Panc1 (cell line): ENCODE measurements at regions not wholly inside any gene's neighbourhood (a gene's known extent, or its start where the extent isn't known, plus 50 kb on each side); places are given as distances from the start of the nearest gene placed in this dataset.

Source experiments
- ATAC-seq: fragments of 200-7000 bp; cut with Tn5 transposase; 2 replicates; pipeline ENCODE4 v1.9.1; 2020; ENCODE audit warnings: mild to moderate bottlenecking, moderate library complexity
- BruUV-seq: library from RNA; stranded (reverse); fragments of 400-500 nt; replicated peaks from 2 replicates; lab custom pipeline; 2021; lab: Mats Ljungman, UMichigan
- CTCF ChIA-PET: fragments of 300-600 bp; sonication (Branson Sonifier 250); formaldehyde crosslinking; loops from one replicate; lab custom pipeline; 2022; ENCODE audit warnings: antibody characterized with exemption; lab: Charles Lee
- POLR2A ChIA-PET: fragments of 300-600 bp; sonication (Branson Sonifier 250); formaldehyde crosslinking; loops from one replicate; lab custom pipeline; 2022; ENCODE audit warnings: antibody characterized with exemption; lab: Charles Lee
- DNase-seq: peaks from one replicate; pipeline ENCODE4 v3.0.0-alpha.2; 2010; ENCODE audit warnings: low read depth, low spot score
- H3K27ac ChIP-seq: 2 replicates; pipeline ENCODE4 v1.5.1; 2011; ENCODE audit warnings: mild to moderate bottlenecking, low read length, inconsistent platforms
- H3K27me3 ChIP-seq: fragments of 200-500 bp; sonication (Bioruptor generic); 2 replicates; pipeline ENCODE4 v1.6.0; 2014; ENCODE audit warnings: low read length, inconsistent platforms; ENCODE audit not compliant: control insufficient read depth, insufficient read depth
- H3K36me3 ChIP-seq: fragments of 200-500 bp; sonication (Bioruptor generic); 2 replicates; pipeline ENCODE4 v1.5.1; 2014; ENCODE audit warnings: inconsistent platforms, mild to moderate bottlenecking, low read length, moderate library complexity; ENCODE audit not compliant: control insufficient read depth, insufficient read depth
- H3K4me1 ChIP-seq: 2 replicates; pipeline ENCODE4 v1.5.1; 2011; ENCODE audit warnings: inconsistent platforms, mild to moderate bottlenecking, low read length, moderate library complexity; ENCODE audit not compliant: control insufficient read depth, insufficient read depth
- H3K4me3 ChIP-seq, 2 experiments: 2 replicates each; pipeline ENCODE4 v1.5.1; 2011 to 2012; ENCODE audit warnings: low read depth in 2 of 2, low read length in 2 of 2, mild to moderate bottlenecking in 2 of 2, inconsistent platforms in 1 of 2, moderate library complexity in 1 of 2
- H3K9me3 ChIP-seq: fragments of 200-500 bp; sonication (Bioruptor generic); 2 replicates; pipeline ENCODE4 v1.5.1; 2014; ENCODE audit warnings: low read depth, mild to moderate bottlenecking, inconsistent platforms, low read length, moderate library complexity; ENCODE audit not compliant: control insufficient read depth, insufficient read depth
- POLR2AphosphoS5 ChIP-seq: IDR thresholded peaks from 2 replicates; pipeline ENCODE4 v1.6.1; 2012; ENCODE audit warnings: mild to moderate bottlenecking, low read depth, low read length, moderate library complexity
- SIN3A ChIP-seq: IDR thresholded peaks from 2 replicates; pipeline ENCODE4 v1.6.1; 2012; ENCODE audit warnings: low read depth, mild to moderate bottlenecking, low read length, moderate library complexity, borderline replicate concordance; ENCODE audit not compliant: insufficient read depth
- TCF7L2 ChIP-seq: IDR thresholded peaks from 2 replicates; pipeline ENCODE4 v1.6.1; 2011; ENCODE audit warnings: mild to moderate bottlenecking, low read depth, low read length, inconsistent platforms
- in situ Hi-C: cut with HindIII; loops from 2 replicates; pipeline ENCODE4 v1.10.0; 2016; ENCODE audit warnings: low sequenced_read_pairs, low pct_unique_long_range_greater_than_20kb
- intact Hi-C: fragments of 100-400 bp; cut with micrococcal nuclease; formaldehyde crosslinking; loops from one replicate; pipeline ENCODE4 v1.10.0; 2022; ENCODE audit not compliant: unreplicated experiment
- TF ChIP-seq, protein P1 (sequence below), 2 experiments: IDR thresholded peaks; 2 replicates each; pipeline ENCODE4 v1.6.1; 2011 to 2012; ENCODE audit warnings: low read depth in 2 of 2, control low read depth in 1 of 2, low read length in 1 of 2, mild to moderate bottlenecking in 1 of 2, moderate library complexity in 1 of 2; ENCODE audit not compliant: insufficient read depth in 1 of 2
- TF ChIP-seq, protein P2 (sequence below): fragments of 450-650 bp; IDR thresholded peaks from 2 replicates; pipeline ENCODE4 v1.5.1; 2017; ENCODE audit warnings: mild to moderate bottlenecking

DNA sequence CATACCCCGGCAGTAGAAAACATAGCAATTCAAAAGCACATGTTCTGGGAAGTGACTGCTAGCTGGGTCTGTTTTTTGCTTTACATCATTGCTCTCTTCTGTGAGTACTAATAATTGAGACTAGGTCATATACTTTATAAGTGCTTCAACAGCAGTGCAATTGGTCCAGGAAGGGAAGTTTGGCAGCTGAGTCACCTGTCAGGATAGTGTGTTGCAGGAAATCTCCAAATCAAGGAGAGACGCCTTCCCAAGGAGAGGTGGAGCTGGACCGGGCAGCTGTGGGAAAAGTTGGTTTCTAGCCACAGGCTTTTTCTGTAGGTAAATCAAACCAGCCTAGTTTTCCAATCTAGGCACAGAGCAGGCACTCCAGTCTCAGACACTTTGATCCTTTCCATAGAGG lies 330.1 kb downstream of the ENC1 start:
- intact Hi-C loops: no loop called here
- peaks cover 2% of the 10 kb centered on the region for H3K4me1 ChIP-seq
- H3K9me3 ChIP-seq: no peaks in the 10 kb centered on the region
- H3K36me3 ChIP-seq: no peaks in the 10 kb centered on the region
- BruUV-seq: no TSS peak
- in situ Hi-C loops: no loop called here
- H3K27ac ChIP-seq: no peak overlapping the region
- TF ChIP-seq, protein P1, sequence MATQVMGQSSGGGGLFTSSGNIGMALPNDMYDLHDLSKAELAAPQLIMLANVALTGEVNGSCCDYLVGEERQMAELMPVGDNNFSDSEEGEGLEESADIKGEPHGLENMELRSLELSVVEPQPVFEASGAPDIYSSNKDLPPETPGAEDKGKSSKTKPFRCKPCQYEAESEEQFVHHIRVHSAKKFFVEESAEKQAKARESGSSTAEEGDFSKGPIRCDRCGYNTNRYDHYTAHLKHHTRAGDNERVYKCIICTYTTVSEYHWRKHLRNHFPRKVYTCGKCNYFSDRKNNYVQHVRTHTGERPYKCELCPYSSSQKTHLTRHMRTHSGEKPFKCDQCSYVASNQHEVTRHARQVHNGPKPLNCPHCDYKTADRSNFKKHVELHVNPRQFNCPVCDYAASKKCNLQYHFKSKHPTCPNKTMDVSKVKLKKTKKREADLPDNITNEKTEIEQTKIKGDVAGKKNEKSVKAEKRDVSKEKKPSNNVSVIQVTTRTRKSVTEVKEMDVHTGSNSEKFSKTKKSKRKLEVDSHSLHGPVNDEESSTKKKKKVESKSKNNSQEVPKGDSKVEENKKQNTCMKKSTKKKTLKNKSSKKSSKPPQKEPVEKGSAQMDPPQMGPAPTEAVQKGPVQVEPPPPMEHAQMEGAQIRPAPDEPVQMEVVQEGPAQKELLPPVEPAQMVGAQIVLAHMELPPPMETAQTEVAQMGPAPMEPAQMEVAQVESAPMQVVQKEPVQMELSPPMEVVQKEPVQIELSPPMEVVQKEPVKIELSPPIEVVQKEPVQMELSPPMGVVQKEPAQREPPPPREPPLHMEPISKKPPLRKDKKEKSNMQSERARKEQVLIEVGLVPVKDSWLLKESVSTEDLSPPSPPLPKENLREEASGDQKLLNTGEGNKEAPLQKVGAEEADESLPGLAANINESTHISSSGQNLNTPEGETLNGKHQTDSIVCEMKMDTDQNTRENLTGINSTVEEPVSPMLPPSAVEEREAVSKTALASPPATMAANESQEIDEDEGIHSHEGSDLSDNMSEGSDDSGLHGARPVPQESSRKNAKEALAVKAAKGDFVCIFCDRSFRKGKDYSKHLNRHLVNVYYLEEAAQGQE (IDR thresholded peaks at IDR 0.05; ENCODE audit: insufficient read depth in 1 of 2, low read depth in 2 of 2, low read length in 1 of 2): no peak
- no peak for TF ChIP-seq POLR2AphosphoS5
- TF ChIP-seq, protein P2, sequence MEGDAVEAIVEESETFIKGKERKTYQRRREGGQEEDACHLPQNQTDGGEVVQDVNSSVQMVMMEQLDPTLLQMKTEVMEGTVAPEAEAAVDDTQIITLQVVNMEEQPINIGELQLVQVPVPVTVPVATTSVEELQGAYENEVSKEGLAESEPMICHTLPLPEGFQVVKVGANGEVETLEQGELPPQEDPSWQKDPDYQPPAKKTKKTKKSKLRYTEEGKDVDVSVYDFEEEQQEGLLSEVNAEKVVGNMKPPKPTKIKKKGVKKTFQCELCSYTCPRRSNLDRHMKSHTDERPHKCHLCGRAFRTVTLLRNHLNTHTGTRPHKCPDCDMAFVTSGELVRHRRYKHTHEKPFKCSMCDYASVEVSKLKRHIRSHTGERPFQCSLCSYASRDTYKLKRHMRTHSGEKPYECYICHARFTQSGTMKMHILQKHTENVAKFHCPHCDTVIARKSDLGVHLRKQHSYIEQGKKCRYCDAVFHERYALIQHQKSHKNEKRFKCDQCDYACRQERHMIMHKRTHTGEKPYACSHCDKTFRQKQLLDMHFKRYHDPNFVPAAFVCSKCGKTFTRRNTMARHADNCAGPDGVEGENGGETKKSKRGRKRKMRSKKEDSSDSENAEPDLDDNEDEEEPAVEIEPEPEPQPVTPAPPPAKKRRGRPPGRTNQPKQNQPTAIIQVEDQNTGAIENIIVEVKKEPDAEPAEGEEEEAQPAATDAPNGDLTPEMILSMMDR: no peak
- no peak for TF ChIP-seq TCF7L2
- TF ChIP-seq SIN3A: no peak
- DNase-seq: no peak
- POLR2A ChIA-PET: interaction anchor here (0.5 kb wide), 1 partner anchor 227 kb away, joined by 3 read pairs; no protein-coding TSS in a partner anchor
- CTCF ChIA-PET: no interaction called here
- H3K4me3 ChIP-seq: no peak overlapping the region
- no peaks in the 10 kb centered on the region for H3K27me3 ChIP-seq
- no peak for ATAC-seq

DNA sequence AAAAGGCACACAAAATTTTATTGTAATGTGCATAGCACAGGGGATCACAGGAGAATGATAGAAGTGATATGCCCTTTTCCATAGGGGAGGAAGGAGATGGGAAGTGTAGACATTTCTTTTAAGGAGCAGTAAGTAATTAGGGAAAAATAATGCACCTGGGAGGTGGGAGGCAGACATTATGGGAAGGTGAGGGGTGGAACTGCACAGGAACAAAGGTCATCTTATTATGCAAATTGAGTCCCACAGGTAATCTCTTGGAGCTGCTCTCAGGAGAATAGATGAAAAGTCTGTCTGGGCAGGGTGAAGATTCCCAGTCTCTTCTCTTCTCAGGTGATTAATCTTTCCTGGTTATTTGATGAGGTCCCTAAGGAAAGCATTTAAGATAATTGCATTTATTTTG lies 331.5 kb downstream of the ENC1 start:
- BruUV-seq: no TSS peak
- no peaks in the 10 kb centered on the region for H3K27me3 ChIP-seq
- H3K36me3 ChIP-seq: no peaks in the 10 kb centered on the region
- POLR2A ChIA-PET: no interaction called here
- CTCF ChIA-PET: no interaction called here
- ATAC-seq: no peak
- no peak overlapping the region for H3K27ac ChIP-seq
- in situ Hi-C loops: no loop called here
- no peaks in the 10 kb centered on the region for H3K9me3 ChIP-seq
- DNase-seq: no peak
- H3K4me3 ChIP-seq: no peak overlapping the region
- H3K4me1 ChIP-seq: no peaks in the 10 kb centered on the region
- TF ChIP-seq, protein P1 (IDR thresholded peaks at IDR 0.05; ENCODE audit: insufficient read depth in 1 of 2, low read depth in 2 of 2, low read length in 1 of 2): no peak
- no peak for TF ChIP-seq SIN3A
- TF ChIP-seq TCF7L2: no peak
- no peak for TF ChIP-seq POLR2AphosphoS5
- TF ChIP-seq, protein P2: no peak
- intact Hi-C loops: no loop called here
